GM12878 (cell line): ENCODE measurements at regions not wholly inside any gene's neighbourhood (a gene's known extent, or its start where the extent isn't known, plus 50 kb on each side); places are given as distances from the start of the nearest gene placed in this dataset.
"Not testable (repeated sequence)": the region's sequence is repeated elsewhere in the genome, so short reads cannot be mapped to it uniquely, and the experiment has no call there.

Source experiments
- ATAC-seq: fragments of 200-7000 bp; cut with Tn5 transposase; 3 replicates; pipeline ENCODE4 v1.9.1; 2020; ENCODE audit warnings: mild to moderate bottlenecking, moderate library complexity
- BruUV-seq: library from RNA; stranded (reverse); fragments of 400-500 nt; replicated peaks from 2 replicates; lab custom pipeline; 2021; lab: Mats Ljungman, UMichigan
- CTCF ChIA-PET: fragments of 300-600 bp; sonication (Branson Sonifier 250); formaldehyde crosslinking; extraction: SDS; loops from one replicate; lab custom pipeline; 2021; ENCODE audit warnings: inconsistent platforms; lab: Yijun Ruan, JAX
- POLR2A ChIA-PET: fragments of 350-600 bp; formaldehyde crosslinking; extraction: SDS; loops from one replicate; lab custom pipeline; 2021; ENCODE audit warnings: inconsistent platforms; lab: Charles Lee
- RAD21 ChIA-PET: fragments of 300-600 bp; sonication (Branson Sonifier 250); formaldehyde crosslinking; loops from one replicate; lab custom pipeline; 2023; ENCODE audit warnings: antibody characterized with exemption; ENCODE audit not compliant: unreplicated experiment; lab: Charles Lee
- SMC1A ChIA-PET: fragments of 300-600 bp; sonication (Branson Sonifier 250); formaldehyde crosslinking; loops from one replicate; lab custom pipeline; 2023; ENCODE audit not compliant: unreplicated experiment, uncharacterized antibody; lab: Charles Lee
- DNase-seq: peaks from one replicate; pipeline ENCODE4 v3.0.0-alpha.2; 2011; ENCODE audit warnings: low read depth, low spot score
- FAIRE-seq: peaks from 3 replicates; lab custom pipeline; 2011; peaks lifted over from hg19 to GRCh38; lab: Jason Lieb, UNC
- H2AFZ ChIP-seq: 2 replicates; pipeline ENCODE4 v1.6.0; 2011; ENCODE audit warnings: low read depth, low read length, control low read depth; ENCODE audit not compliant: control insufficient read depth
- H3K27ac ChIP-seq: 2 replicates; pipeline ENCODE4 v1.5.1; 2011; ENCODE audit warnings: control low read depth; ENCODE audit not compliant: control insufficient read depth, insufficient read depth
- H3K27me3 ChIP-seq, 2 experiments: replicated peaks in 1 of 2; 2 replicates each; pipeline versions ENCODE4 v1.6.0 to v1.6.1; 2011; ENCODE audit warnings: low read length in 1 of 2; ENCODE audit not compliant: control insufficient read depth in 2 of 2, insufficient read depth in 2 of 2
- H3K36me3 ChIP-seq, 2 experiments: 2 replicates each; pipeline ENCODE4 v1.5.1; 2011; ENCODE audit warnings: low read length in 1 of 2; ENCODE audit not compliant: control insufficient read depth in 2 of 2, insufficient read depth in 2 of 2
- H3K4me1 ChIP-seq: 2 replicates; pipeline ENCODE4 v1.6.1; 2011; ENCODE audit warnings: mild to moderate bottlenecking, low read length, moderate library complexity, mixed read lengths; ENCODE audit not compliant: control insufficient read depth, insufficient read depth
- H3K4me2 ChIP-seq: 2 replicates; pipeline ENCODE4 v1.6.0; 2011; ENCODE audit warnings: control low read depth; ENCODE audit not compliant: control insufficient read depth, insufficient read depth
- H3K4me3 ChIP-seq: fragments of 200-600 bp; sonication (generic); 2 replicates; pipeline ENCODE4 v1.5.1; 2016
- H3K79me2 ChIP-seq: 2 replicates; pipeline ENCODE4 v1.6.0; 2011; ENCODE audit warnings: low read length; ENCODE audit not compliant: control insufficient read depth, insufficient read depth
- H3K9ac ChIP-seq: 2 replicates; pipeline ENCODE4 v1.8.0; 2011; ENCODE audit warnings: low read length, control low read depth, mixed read lengths; ENCODE audit not compliant: control insufficient read depth, insufficient read depth
- H3K9me3 ChIP-seq: replicated peaks from 3 replicates; pipeline ENCODE4 v1.5.1; 2011; ENCODE audit warnings: mild to moderate bottlenecking, low read length; ENCODE audit not compliant: control insufficient read depth, insufficient read depth
- H4K20me1 ChIP-seq: 2 replicates; pipeline ENCODE4 v1.6.0; 2011; ENCODE audit not compliant: control insufficient read depth, insufficient read depth
- ATF7 ChIP-seq: fragments of 450-650 bp; IDR thresholded peaks from 2 replicates; pipeline ENCODE4 v1.6.1; 2016; ENCODE audit warnings: low read depth, mild to moderate bottlenecking
- HDAC6 ChIP-seq: fragments of 200-600 bp; sonication (generic); IDR thresholded peaks from one replicate; pipeline ENCODE4 v1.8.0; 2017; ENCODE audit warnings: antibody characterized with exemption; ENCODE audit not compliant: unreplicated experiment
- NBN ChIP-seq: fragments of 450-650 bp; IDR thresholded peaks from 2 replicates; pipeline ENCODE4 v1.6.1; 2016
- NR2C1 ChIP-seq: fragments of 450-650 bp; IDR thresholded peaks from 2 replicates; pipeline ENCODE4 v1.6.1; 2017; ENCODE audit warnings: antibody characterized with exemption, mild to moderate bottlenecking, moderate library complexity
- SIX5 ChIP-seq: IDR thresholded peaks from 2 replicates; pipeline ENCODE4 v1.6.1; 2011; ENCODE audit warnings: mild to moderate bottlenecking, low read depth, low read length, moderate library complexity; ENCODE audit not compliant: severe bottlenecking
- STAT3 ChIP-seq: IDR thresholded peaks from 2 replicates; pipeline ENCODE4 v1.6.1; 2011; ENCODE audit warnings: low read depth, low read length, improper control_type of control experiment
- SUPT20H ChIP-seq: IDR thresholded peaks from 2 replicates; pipeline ENCODE4 v1.6.1; 2011; ENCODE audit warnings: low read depth, mild to moderate bottlenecking, low read length, moderate library complexity, borderline replicate concordance; ENCODE audit not compliant: control insufficient read depth
- TCF12 ChIP-seq: IDR thresholded peaks from 2 replicates; pipeline ENCODE4 v1.6.1; 2011; ENCODE audit warnings: low read depth, mild to moderate bottlenecking, low read length
- USF2 ChIP-seq: IDR thresholded peaks from 2 replicates; pipeline ENCODE4 v1.6.1; 2011; ENCODE audit warnings: low read depth, low read length, improper control_type of control experiment, borderline replicate concordance
- ZNF384 ChIP-seq: IDR thresholded peaks from 2 replicates; pipeline ENCODE4 v1.6.1; 2012; ENCODE audit warnings: low read depth, mild to moderate bottlenecking, low read length, improper control_type of control experiment, borderline replicate concordance
- ZNF687 ChIP-seq: fragments of 450-650 bp; IDR thresholded peaks from 2 replicates; pipeline ENCODE4 v1.6.1; 2017; ENCODE audit warnings: mild to moderate bottlenecking, moderate library complexity
- WGBS: methylation state at CpG from one replicate; pipeline ENCODE4 v1.1.6; 2016; ENCODE audit warnings: low lambda C conversion rate; ENCODE audit not compliant: insufficient replicate concordance, insufficient coverage; ENCODE audit errors: missing lambda C conversion rate; 5-methylcytosine and 5-hydroxymethylcytosine counted together
- in situ Hi-C: fragments of 300-500 bp; cut with MboI; formaldehyde crosslinking; loops from 9 replicates; pipeline ENCODE4 v1.14.3; 2018; ENCODE audit warnings: mixed read lengths
- intact Hi-C: fragments of 100-400 bp; cut with micrococcal nuclease; formaldehyde crosslinking; loops from one replicate; pipeline ENCODE4 v1.14.2; 2022; ENCODE audit not compliant: unreplicated experiment
- TF ChIP-seq, protein P1 (sequence below): IDR thresholded peaks from 2 replicates; pipeline ENCODE4 v1.6.1; 2012; ENCODE audit warnings: low read depth, low read length, improper control_type of control experiment

GRCh38 chrX:45503787-45504362 lies 303.2 kb upstream of the DIPK2B start:
- H3K27me3 ChIP-seq, BruUV-seq, ATAC-seq, POLR2A ChIA-PET, H3K9me3 ChIP-seq, in situ Hi-C loops, H3K4me2 ChIP-seq, SMC1A ChIA-PET, FAIRE-seq, RAD21 ChIA-PET, H3K4me1 ChIP-seq, H3K4me3 ChIP-seq, H3K9ac ChIP-seq, H3K79me2 ChIP-seq, CTCF ChIA-PET, H4K20me1 ChIP-seq, H3K27ac ChIP-seq, intact Hi-C loops, H3K36me3 ChIP-seq, DNase-seq, H2AFZ ChIP-seq: not testable (repeated sequence)
- 60% methylated on average over 23 of the region's 31 CpGs for WGBS

- in situ Hi-C loops, result no loop called here
- H3K27me3 ChIP-seq, result no peaks in the 10 kb centered on the region
These were observed 301.7 kb upstream of the DIPK2B start for GRCh38 chrX:45502396-45502795.

More at GRCh38 chrX:45502396-45502795, 301.7 kb upstream of the DIPK2B start:
- H3K4me3 ChIP-seq, result no peak overlapping the region
- no peak overlapping the region for H3K9ac ChIP-seq
- H4K20me1 ChIP-seq, result no peaks in the 10 kb centered on the region
- no peaks in the 10 kb centered on the region for H3K36me3 ChIP-seq
- SMC1A ChIA-PET, result no interaction called here
- DNase-seq (no peak), ATAC-seq (no peak), FAIRE-seq (no peak)
- BruUV-seq, result no TSS peak
- TF ChIP-seq TCF12 (no peak), NBN (no peak), SIX5 (no peak), NR2C1 (no peak), ZNF384 (no peak), USF2 (no peak), ATF7 (no peak), SUPT20H (no peak), STAT3 (no peak), HDAC6 (no peak), ZNF687 (no peak)
- TF ChIP-seq, protein P1, sequence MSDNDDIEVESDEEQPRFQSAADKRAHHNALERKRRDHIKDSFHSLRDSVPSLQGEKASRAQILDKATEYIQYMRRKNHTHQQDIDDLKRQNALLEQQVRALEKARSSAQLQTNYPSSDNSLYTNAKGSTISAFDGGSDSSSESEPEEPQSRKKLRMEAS, result no peak
- intact Hi-C loops, result no loop called here
- POLR2A ChIA-PET, result no interaction called here
- no peak overlapping the region for H2AFZ ChIP-seq
- no peak overlapping the region for H3K27ac ChIP-seq
- CTCF ChIA-PET, result no interaction called here
- H3K4me2 ChIP-seq, result no peak overlapping the region
- no peaks in the 10 kb centered on the region for H3K79me2 ChIP-seq
- H3K9me3 ChIP-seq, result no peaks in the 10 kb centered on the region; the same call in 2 of the 3 replicates
- no peaks in the 10 kb centered on the region for H3K4me1 ChIP-seq
- 47% methylated on average over 2 of the region's 2 CpGs for WGBS
- RAD21 ChIA-PET, result no interaction called here
